ENCODE measurements at regions not wholly inside any gene's neighbourhood (a gene's known extent, or its start where the extent isn't known, plus 50 kb on each side); places are given as distances from the start of the nearest gene placed in this dataset.

DNA sequence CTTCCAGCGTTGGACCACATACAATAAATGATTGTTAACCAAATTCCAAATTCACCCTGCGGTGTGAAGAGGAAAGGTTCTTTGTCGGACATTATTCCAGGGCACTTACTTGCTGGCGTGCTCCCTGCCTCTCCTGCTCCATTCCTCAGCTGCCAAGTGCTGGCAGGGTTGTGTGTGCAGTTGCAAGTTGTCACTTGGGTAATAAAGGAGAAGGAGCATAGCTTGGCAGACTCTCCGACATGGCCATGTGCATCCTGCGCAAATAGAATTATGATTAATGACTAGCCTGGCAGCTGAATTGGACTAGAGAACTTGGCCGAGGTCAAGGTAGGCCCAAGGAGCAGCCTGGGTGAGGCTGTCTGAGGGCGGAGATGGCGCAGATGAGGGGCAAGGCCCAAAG is 92.3 kb upstream of the ELMO1 start:
- no peak for DNase-seq (ENCODE audit: low spot score)
- in situ Hi-C loops (cut with MboI; ENCODE audit: low sequenced_read_pairs, unreplicated experiment): no loop called here
- TF ChIP-seq, protein P1, sequence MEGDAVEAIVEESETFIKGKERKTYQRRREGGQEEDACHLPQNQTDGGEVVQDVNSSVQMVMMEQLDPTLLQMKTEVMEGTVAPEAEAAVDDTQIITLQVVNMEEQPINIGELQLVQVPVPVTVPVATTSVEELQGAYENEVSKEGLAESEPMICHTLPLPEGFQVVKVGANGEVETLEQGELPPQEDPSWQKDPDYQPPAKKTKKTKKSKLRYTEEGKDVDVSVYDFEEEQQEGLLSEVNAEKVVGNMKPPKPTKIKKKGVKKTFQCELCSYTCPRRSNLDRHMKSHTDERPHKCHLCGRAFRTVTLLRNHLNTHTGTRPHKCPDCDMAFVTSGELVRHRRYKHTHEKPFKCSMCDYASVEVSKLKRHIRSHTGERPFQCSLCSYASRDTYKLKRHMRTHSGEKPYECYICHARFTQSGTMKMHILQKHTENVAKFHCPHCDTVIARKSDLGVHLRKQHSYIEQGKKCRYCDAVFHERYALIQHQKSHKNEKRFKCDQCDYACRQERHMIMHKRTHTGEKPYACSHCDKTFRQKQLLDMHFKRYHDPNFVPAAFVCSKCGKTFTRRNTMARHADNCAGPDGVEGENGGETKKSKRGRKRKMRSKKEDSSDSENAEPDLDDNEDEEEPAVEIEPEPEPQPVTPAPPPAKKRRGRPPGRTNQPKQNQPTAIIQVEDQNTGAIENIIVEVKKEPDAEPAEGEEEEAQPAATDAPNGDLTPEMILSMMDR (IDR thresholded peaks at IDR 0.05; ENCODE audit: borderline replicate concordance, control extremely low read depth, extremely low read depth, insufficient read depth, missing control alignments): no peak

DNA sequence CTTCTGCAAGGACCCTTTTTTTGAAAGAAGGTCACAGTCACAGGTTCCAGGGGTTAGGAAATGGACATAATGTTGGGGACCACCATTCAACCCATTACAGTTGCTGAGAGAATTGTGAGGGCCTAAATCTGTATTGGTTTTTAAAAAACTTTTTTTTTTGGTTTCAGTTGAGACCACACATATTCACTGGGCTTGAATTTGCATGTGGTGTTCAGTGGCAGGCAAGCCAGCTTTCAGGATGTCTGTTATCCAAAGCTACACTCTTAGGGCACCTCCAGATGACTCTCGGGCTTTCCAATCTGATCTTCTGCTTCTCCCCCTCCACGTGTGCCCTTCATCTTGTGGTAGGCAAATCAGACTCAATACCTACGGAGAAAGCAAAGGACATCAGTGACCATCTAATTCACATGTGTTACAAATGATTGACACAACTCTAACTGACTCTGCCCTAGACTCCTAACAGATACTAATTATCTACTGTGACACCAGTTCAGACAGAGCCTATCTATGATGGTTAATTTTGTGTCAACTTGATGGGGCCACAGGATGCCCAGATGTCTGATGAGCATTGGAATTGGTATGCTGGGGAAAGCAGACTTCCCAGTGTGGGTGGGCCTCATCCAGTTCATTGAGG is 93.3 kb upstream of the ELMO1 start:
- TF ChIP-seq, protein P1 (IDR thresholded peaks at IDR 0.05; ENCODE audit: borderline replicate concordance, control extremely low read depth, extremely low read depth, insufficient read depth, missing control alignments): no peak

DNA sequence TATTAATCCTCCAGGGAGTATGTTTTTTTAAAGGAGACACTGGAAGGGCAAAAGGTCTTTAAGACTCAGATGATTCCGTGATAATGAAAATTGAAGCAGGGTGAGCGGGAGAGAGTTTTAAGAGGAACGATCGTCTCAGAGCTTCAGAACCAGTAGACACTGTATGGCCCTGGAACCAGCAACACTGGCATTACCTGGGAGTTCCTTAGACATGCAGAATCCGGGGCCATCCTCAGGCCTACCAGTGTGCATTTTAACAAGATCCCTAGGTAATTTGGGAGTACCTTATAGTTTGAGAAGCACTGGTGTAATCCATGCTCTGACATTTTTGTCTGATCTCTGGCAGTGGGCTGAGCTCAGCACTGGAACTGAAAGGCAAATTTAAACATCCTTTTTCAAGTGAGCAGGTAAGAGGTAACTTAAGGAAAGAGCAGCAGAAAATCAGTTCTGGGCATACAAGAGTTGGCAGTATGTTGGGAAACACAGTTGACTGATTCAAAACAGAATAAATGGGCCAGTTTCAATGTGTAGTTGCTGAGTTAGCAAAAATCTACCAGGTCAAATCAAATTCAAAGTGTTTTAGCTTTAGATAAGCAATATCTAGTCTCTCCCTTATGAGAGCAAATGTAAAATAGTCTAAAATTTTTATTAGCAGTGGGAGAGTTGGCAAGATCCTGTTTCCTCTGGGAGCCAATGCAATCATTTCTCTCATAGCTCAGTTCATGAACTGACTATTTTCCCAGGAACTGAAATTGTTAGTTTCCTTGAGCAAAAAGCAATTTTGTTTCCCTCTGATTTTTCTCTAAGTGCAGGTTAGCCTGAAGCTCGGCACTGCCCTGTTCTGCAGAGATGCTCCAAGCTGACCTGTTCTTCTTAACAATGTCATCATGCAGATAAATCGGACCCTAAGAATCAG is 97.2 kb upstream of the ELMO1 start:
- in situ Hi-C loops (cut with MboI; ENCODE audit: low sequenced_read_pairs, unreplicated experiment): no loop called here

More for the DNA sequence above, 93.3 kb upstream of the ELMO1 start:
- in situ Hi-C loops (cut with MboI; ENCODE audit: low sequenced_read_pairs, unreplicated experiment): no loop called here
- peak; percentile 8 for DNase-seq (ENCODE audit: low spot score)

DNA sequence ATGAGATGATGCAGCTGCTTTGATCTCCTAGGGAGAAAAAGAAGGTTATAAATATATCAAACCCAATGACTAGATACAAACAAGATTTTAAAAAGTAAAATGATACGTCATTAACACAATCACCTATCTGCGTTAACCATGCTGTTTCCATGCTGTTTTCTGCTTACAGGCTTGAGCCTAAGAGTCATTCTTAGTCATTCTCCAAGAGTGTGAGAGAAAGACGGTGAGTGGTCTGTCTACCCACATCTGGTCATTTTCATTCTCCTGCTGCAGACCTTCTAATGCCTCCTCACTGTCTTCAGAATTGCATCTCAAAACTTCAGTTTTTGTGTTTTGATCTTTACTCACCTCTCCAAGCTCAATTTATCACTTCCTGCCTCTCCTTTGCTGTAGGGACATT is 98.0 kb upstream of the ELMO1 start:
- in situ Hi-C loops (cut with MboI; ENCODE audit: low sequenced_read_pairs, unreplicated experiment): no loop called here
- DNase-seq (ENCODE audit: low spot score): no peak

More for the DNA sequence above, 97.2 kb upstream of the ELMO1 start:
- DNase-seq (ENCODE audit: low spot score): no peak
- TF ChIP-seq, protein P1 (IDR thresholded peaks at IDR 0.05; ENCODE audit: borderline replicate concordance, control extremely low read depth, extremely low read depth, insufficient read depth, missing control alignments): no peak

GRCh38 chr7:37549076-37549931 is 100.6 kb upstream of the ELMO1 start:
- in situ Hi-C loops (cut with MboI; ENCODE audit: low sequenced_read_pairs, unreplicated experiment): no loop called here
- TF ChIP-seq, protein P1 (IDR thresholded peaks at IDR 0.05; ENCODE audit: borderline replicate concordance, control extremely low read depth, extremely low read depth, insufficient read depth, missing control alignments): no peak
- no peak for DNase-seq (ENCODE audit: low spot score)

More for the DNA sequence above, 98.0 kb upstream of the ELMO1 start:
- TF ChIP-seq, protein P1 (IDR thresholded peaks at IDR 0.05; ENCODE audit: borderline replicate concordance, control extremely low read depth, extremely low read depth, insufficient read depth, missing control alignments): no peak

- in situ Hi-C loops (cut with MboI; ENCODE audit: low sequenced_read_pairs, unreplicated experiment): no loop called here
- no peak for DNase-seq (ENCODE audit: low spot score)
- TF ChIP-seq, protein P1 (IDR thresholded peaks at IDR 0.05; ENCODE audit: borderline replicate concordance, control extremely low read depth, extremely low read depth, insufficient read depth, missing control alignments): no peak
Observed at GRCh38 chr7:37550426-37550825, 101.8 kb upstream of the ELMO1 start.

Data from GM13976 (cell line).